Right atrium auricular region (tissue), 2 donors: ENCODE measurements at regions not wholly inside any gene's neighbourhood (a gene's known extent, or its start where the extent isn't known, plus 50 kb on each side); places are given as distances from the start of the nearest gene placed in this dataset.

Experiments
- DNase-seq: peaks from one replicate; pipeline ENCODE4 v3.0.0-alpha.2; 2019; ENCODE audit warnings: low spot score
- H3K27ac ChIP-seq, 2 donors: fragments of 200-600 bp; sonication (generic); 1 replicate in 1 of 2; 2 replicates in 1 of 2; pipeline ENCODE4 v1.5.1; 2016 to 2019
- H3K27me3 ChIP-seq, 2 donors: fragments of 200-600 bp; sonication (generic); one replicate each; pipeline versions ENCODE4 v1.5.1 to v1.6.0; 2017 to 2019
- H3K36me3 ChIP-seq: fragments of 200-600 bp; sonication (generic); one replicate; pipeline ENCODE4 v1.5.1; 2016
- H3K4me1 ChIP-seq, 2 donors: fragments of 200-600 bp; sonication (generic); one replicate each; pipeline versions ENCODE4 v1.5.1 to v1.6.0; 2017 to 2019
- H3K4me3 ChIP-seq, 2 donors: fragments of 200-600 bp; sonication (generic); 1 replicate in 1 of 2; 2 replicates in 1 of 2; pipeline ENCODE4 v1.5.1; 2017 to 2019; ENCODE audit warnings: mild to moderate bottlenecking in 1 of 2, moderate library complexity in 1 of 2
- H3K9me3 ChIP-seq, 2 donors: fragments of 200-600 bp; sonication (generic); one replicate each; pipeline ENCODE4 v1.5.1; 2019
- CTCF ChIP-seq, 2 donors: fragments of 200-600 bp; sonication (generic); IDR thresholded peaks; one replicate each; pipeline ENCODE4 v1.5.1; 2019; ENCODE audit warnings: antibody characterized with exemption in 2 of 2

GRCh38 chr10:90319188-90319914 lies 538.5 kb downstream of the HTR7 start:
- TF ChIP-seq CTCF (IDR thresholded peaks at IDR 0.05), result no peak
- DNase-seq, result no peak
- Histone ChIP-seq H3K27me3 (no peaks in the 10 kb centered on the region), H3K4me3 (no peak overlapping the region), H3K4me1 (no peaks in the 10 kb centered on the region), H3K9me3 (no peaks in the 10 kb centered on the region), H3K36me3 (no peaks in the 10 kb centered on the region), H3K27ac (no peak overlapping the region)

- Histone ChIP-seq H3K9me3 (no peaks in the 10 kb centered on the region), H3K27me3 (no peaks in the 10 kb centered on the region), H3K36me3 (no peaks in the 10 kb centered on the region), H3K27ac (no peak overlapping the region), H3K4me1 (no peaks in the 10 kb centered on the region), H3K4me3 (no peak overlapping the region)
- no peak for TF ChIP-seq CTCF (IDR thresholded peaks at IDR 0.05)
- DNase-seq, result no peak
Observed at GRCh38 chr10:90321132-90321816, 536.6 kb downstream of the HTR7 start.

- no peaks in the 10 kb centered on the region for H3K36me3 ChIP-seq
- no peak for TF ChIP-seq CTCF (IDR thresholded peaks at IDR 0.05)
- no peaks in the 10 kb centered on the region for H3K9me3 ChIP-seq
- no peak overlapping the region for H3K4me3 ChIP-seq
- no peak overlapping the region for H3K27ac ChIP-seq
- no peaks in the 10 kb centered on the region for H3K27me3 ChIP-seq
- no peak for DNase-seq
- H3K4me1 ChIP-seq, result no peaks in the 10 kb centered on the region
Observed at GRCh38 chr10:90326498-90327267, 531.2 kb downstream of the HTR7 start.

GRCh38 chr10:90327611-90328010 lies 530.2 kb downstream of the HTR7 start:
- DNase-seq, result no peak
- Histone ChIP-seq H3K27ac (no peak overlapping the region), H3K4me1 (no peaks in the 10 kb centered on the region), H3K4me3 (no peak overlapping the region), H3K9me3 (no peaks in the 10 kb centered on the region), H3K27me3 (no peaks in the 10 kb centered on the region), H3K36me3 (no peaks in the 10 kb centered on the region)
- TF ChIP-seq CTCF (IDR thresholded peaks at IDR 0.05), result no peak

- no peak for DNase-seq
- no peaks in the 10 kb centered on the region for H3K4me1 ChIP-seq
- H3K27me3 ChIP-seq, result no peaks in the 10 kb centered on the region
- H3K27ac ChIP-seq, result no peak overlapping the region
- H3K4me3 ChIP-seq, result no peak overlapping the region
- H3K36me3 ChIP-seq, result no peaks in the 10 kb centered on the region
- no peaks in the 10 kb centered on the region for H3K9me3 ChIP-seq
- TF ChIP-seq CTCF (IDR thresholded peaks at IDR 0.05), result no peak
Observed at GRCh38 chr10:90328459-90328858, 529.4 kb downstream of the HTR7 start.
